ENCODE measurements at regions not wholly inside any gene's neighbourhood (a gene's known extent, or its start where the extent isn't known, plus 50 kb on each side); places are given as distances from the start of the nearest gene placed in this dataset.

DNA sequence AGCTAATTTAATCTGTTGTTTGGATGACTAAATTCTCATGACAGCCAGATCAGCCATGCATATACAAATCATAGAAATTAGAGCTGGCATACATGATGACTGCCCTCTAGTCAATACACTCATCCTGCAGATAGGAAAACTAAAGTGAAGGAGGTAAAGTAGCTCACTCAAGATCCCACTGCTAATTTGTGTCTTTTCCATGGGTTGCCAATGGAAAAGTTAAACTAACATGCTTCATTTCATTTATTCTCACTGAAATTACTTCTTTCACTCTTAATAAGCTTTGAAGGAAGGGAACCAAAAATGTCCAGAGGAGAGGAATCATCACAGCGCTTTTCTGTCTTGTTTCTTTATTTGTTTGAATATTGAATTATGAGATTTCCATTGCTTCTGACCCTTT is 308.2 kb downstream of the GJA1 start:
- no peak overlapping the region for H3K9ac ChIP-seq
- H3K27ac ChIP-seq: no peak overlapping the region
- H3K9me3 ChIP-seq (ENCODE audit: low read depth): no peaks in the 10 kb centered on the region
- H3K27me3 ChIP-seq (replicated peaks; ENCODE audit: insufficient read depth): no peaks in the 10 kb centered on the region
- no peak overlapping the region for H3K4me3 ChIP-seq
- H3K4me1 ChIP-seq (ENCODE audit: insufficient read depth): peaks cover 8% of the 10 kb centered on the region
- H4K20me1 ChIP-seq (ENCODE audit: insufficient read depth): no peaks in the 10 kb centered on the region
- H3K79me2 ChIP-seq (ENCODE audit: insufficient read depth): no peaks in the 10 kb centered on the region
- WGBS, 2 experiments (ENCODE audit: low coverage in 1 of 2, low lambda C conversion rate in 2 of 2, missing lambda C conversion rate in 2 of 2): 73 to 75% methylated on average over 1 of the region's 1 CpG
- no peak overlapping the region for H3K4me2 ChIP-seq (ENCODE audit: unreplicated experiment)
- peaks cover 11% of the 10 kb centered on the region for H3F3A ChIP-seq (ENCODE audit: insufficient read depth)
- no peaks in the 10 kb centered on the region for H3K9me2 ChIP-seq (ENCODE audit: insufficient read depth)
- no peak for DNase-seq
- H3K36me3 ChIP-seq (ENCODE audit: low read depth): no peaks in the 10 kb centered on the region
- H2AFZ ChIP-seq: no peak overlapping the region
- TF ChIP-seq EZH2 (IDR thresholded peaks at IDR 0.05; ENCODE audit: insufficient read depth, poor library complexity, severe bottlenecking) (no peak), EZH2phosphoT487 (IDR thresholded peaks at IDR 0.05; ENCODE audit: insufficient read depth, low read depth) (no peak)
- in situ Hi-C loops (cut with MboI): no loop called here

DNA sequence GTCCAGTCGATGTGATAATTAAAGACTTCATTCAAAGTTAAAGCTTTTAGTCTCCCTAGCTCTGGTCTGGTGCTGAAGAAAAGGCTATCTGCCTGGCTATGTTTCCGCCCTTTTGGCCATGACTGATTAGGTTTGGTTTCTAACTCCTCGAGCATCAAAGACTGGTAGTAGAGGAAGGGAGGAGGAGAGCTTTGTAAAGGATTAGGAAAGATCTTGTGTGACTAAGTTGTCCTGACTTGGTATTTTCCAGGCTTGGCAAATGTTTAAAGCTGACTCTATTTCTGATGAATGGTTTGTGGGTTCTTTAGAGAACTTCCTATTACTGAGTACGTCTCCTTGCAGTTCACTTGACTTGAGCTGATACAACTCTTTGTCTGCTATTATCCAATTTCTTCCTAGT is 312.9 kb downstream of the GJA1 start:
- Histone ChIP-seq H3K79me2 (ENCODE audit: insufficient read depth) (no peaks in the 10 kb centered on the region), H3F3A (ENCODE audit: insufficient read depth) (peaks cover 15% of the 10 kb centered on the region), H3K36me3 (ENCODE audit: low read depth) (no peaks in the 10 kb centered on the region), H3K27ac (peak overlapping the region; percentile 35), H3K27me3 (replicated peaks; ENCODE audit: insufficient read depth) (no peaks in the 10 kb centered on the region), H3K4me1 (ENCODE audit: insufficient read depth) (peaks cover 13% of the 10 kb centered on the region), H4K20me1 (ENCODE audit: insufficient read depth) (no peaks in the 10 kb centered on the region), H3K4me3 (no peak overlapping the region), H3K9ac (no peak overlapping the region), H3K9me3 (ENCODE audit: low read depth) (no peaks in the 10 kb centered on the region), H3K9me2 (ENCODE audit: insufficient read depth) (no peaks in the 10 kb centered on the region), H3K4me2 (ENCODE audit: unreplicated experiment) (peak overlapping the region; percentile 22), H2AFZ (peak overlapping the region; percentile 32; the same call in 1 of the 2 replicates)
- peak; percentile 89 for DNase-seq
- WGBS, 2 experiments (ENCODE audit: low coverage in 1 of 2, low lambda C conversion rate in 2 of 2, missing lambda C conversion rate in 2 of 2): 17 to 18% methylated on average over 4 of the region's 4 CpGs
- TF ChIP-seq EZH2 (IDR thresholded peaks at IDR 0.05; ENCODE audit: insufficient read depth, poor library complexity, severe bottlenecking): no peak
- in situ Hi-C loops (cut with MboI): no loop called here

DNA sequence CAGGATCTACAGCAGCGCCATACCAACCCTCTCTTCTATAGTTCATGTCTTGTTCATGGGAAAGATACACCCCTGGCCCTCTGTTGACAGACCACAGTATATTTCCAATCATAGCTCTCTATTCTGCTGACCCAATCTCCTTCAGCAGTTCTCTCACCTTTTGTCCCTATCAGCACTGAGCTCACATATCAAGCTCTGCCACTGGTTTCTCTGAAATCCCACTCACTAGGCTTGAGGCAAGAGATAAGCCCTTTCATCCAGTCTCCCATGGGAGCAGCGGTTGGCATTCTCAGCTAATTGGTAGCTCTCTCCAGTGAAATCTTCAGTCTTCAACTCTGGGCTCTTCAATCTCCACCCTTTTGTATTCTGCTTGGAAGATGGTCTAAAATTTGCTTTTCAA is 313.4 kb downstream of the GJA1 start:
- Histone ChIP-seq H3K4me1 (ENCODE audit: insufficient read depth) (peaks cover 13% of the 10 kb centered on the region), H3K27ac (peak overlapping the region; percentile 35; the same call in 1 of the 2 replicates), H3K36me3 (ENCODE audit: low read depth) (no peaks in the 10 kb centered on the region), H3K9ac (no peak overlapping the region), H3K4me3 (no peak overlapping the region), H3K4me2 (ENCODE audit: unreplicated experiment) (peak overlapping the region; percentile 22), H3K27me3 (replicated peaks; ENCODE audit: insufficient read depth) (no peaks in the 10 kb centered on the region), H2AFZ (peak overlapping the region; percentile 32; the same call in 1 of the 2 replicates), H3F3A (ENCODE audit: insufficient read depth) (peaks cover 15% of the 10 kb centered on the region), H3K9me3 (ENCODE audit: low read depth) (no peaks in the 10 kb centered on the region), H3K9me2 (ENCODE audit: insufficient read depth) (no peaks in the 10 kb centered on the region), H4K20me1 (ENCODE audit: insufficient read depth) (no peaks in the 10 kb centered on the region), H3K79me2 (ENCODE audit: insufficient read depth) (no peaks in the 10 kb centered on the region)
- TF ChIP-seq EZH2phosphoT487 (IDR thresholded peaks at IDR 0.05; ENCODE audit: insufficient read depth, low read depth): no peak
- TF ChIP-seq EZH2 (IDR thresholded peaks at IDR 0.05; ENCODE audit: insufficient read depth, poor library complexity, severe bottlenecking): no peak
- in situ Hi-C loops (cut with MboI): no loop called here
- DNase-seq: no peak
- 94 to 97% methylated on average over 2 of the region's 2 CpGs for WGBS, 2 experiments (ENCODE audit: low coverage in 1 of 2, low lambda C conversion rate in 2 of 2, missing lambda C conversion rate in 2 of 2)

DNA sequence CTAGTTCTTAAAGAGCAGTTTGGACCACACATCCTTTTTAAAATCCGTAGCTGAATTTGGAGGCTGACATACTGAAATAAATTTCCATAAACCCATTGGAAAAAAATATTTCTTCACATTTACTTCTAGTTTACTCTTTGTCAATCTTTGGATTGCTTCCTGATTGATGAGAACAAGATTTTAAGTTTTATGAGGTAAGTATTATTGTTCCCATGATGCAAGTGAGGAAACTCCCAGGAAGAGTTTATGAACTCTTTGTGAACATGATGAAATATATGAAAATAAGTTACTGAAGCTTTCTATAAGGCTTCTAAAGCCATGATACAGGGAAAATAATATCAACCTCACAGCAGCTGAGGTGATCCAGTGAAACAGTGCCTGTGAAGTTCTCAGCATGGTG is 320.0 kb downstream of the GJA1 start:
- TF ChIP-seq EZH2 (IDR thresholded peaks at IDR 0.05; ENCODE audit: insufficient read depth, poor library complexity, severe bottlenecking) (no peak), EZH2phosphoT487 (IDR thresholded peaks at IDR 0.05; ENCODE audit: insufficient read depth, low read depth) (no peak)
- Histone ChIP-seq H3K9me2 (ENCODE audit: insufficient read depth) (no peaks in the 10 kb centered on the region), H3K9ac (no peak overlapping the region), H4K20me1 (ENCODE audit: insufficient read depth) (no peaks in the 10 kb centered on the region), H2AFZ (no peak overlapping the region), H3K9me3 (ENCODE audit: low read depth) (no peaks in the 10 kb centered on the region), H3K27ac (no peak overlapping the region), H3K79me2 (ENCODE audit: insufficient read depth) (no peaks in the 10 kb centered on the region), H3F3A (ENCODE audit: insufficient read depth) (no peaks in the 10 kb centered on the region), H3K4me1 (ENCODE audit: insufficient read depth) (no peaks in the 10 kb centered on the region), H3K4me3 (no peak overlapping the region), H3K27me3 (replicated peaks; ENCODE audit: insufficient read depth) (no peaks in the 10 kb centered on the region), H3K4me2 (ENCODE audit: unreplicated experiment) (no peak overlapping the region), H3K36me3 (ENCODE audit: low read depth) (no peaks in the 10 kb centered on the region)
- WGBS, 2 experiments (ENCODE audit: low coverage in 1 of 2, low lambda C conversion rate in 2 of 2, missing lambda C conversion rate in 2 of 2): 72 to 78% methylated on average over 1 of the region's 1 CpG
- DNase-seq: no peak
- in situ Hi-C loops (cut with MboI): no loop called here

DNA sequence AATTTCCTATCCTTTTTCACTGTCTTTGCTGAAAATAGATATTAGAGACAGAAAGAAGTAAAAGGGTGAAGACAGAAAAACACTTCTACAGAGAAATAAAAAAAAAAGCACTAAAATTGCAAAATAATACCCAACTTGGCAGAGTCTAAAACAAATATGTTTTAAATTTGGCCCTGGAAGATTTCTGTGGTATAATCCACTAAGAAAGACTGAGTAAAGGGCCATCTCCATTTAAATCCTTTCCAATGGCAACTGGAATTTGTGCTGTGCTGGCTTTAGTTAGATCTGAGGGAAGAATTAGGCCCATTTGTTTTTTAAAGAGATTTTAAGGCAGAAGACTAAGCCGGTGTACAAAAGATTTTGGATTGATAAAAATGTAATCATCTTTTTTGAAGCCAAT is 321.2 kb downstream of the GJA1 start:
- 18 to 19% methylated on average over 1 of the region's 1 CpG for WGBS, 2 experiments (ENCODE audit: low coverage in 1 of 2, low lambda C conversion rate in 2 of 2, missing lambda C conversion rate in 2 of 2)
- H3K4me3 ChIP-seq: no peak overlapping the region
- in situ Hi-C loops (cut with MboI): no loop called here
- H4K20me1 ChIP-seq (ENCODE audit: insufficient read depth): no peaks in the 10 kb centered on the region
- no peaks in the 10 kb centered on the region for H3K9me2 ChIP-seq (ENCODE audit: insufficient read depth)
- no peak overlapping the region for H3K4me2 ChIP-seq (ENCODE audit: unreplicated experiment)
- no peaks in the 10 kb centered on the region for H3F3A ChIP-seq (ENCODE audit: insufficient read depth)
- no peak for DNase-seq
- no peak overlapping the region for H2AFZ ChIP-seq
- no peak for TF ChIP-seq EZH2phosphoT487 (IDR thresholded peaks at IDR 0.05; ENCODE audit: insufficient read depth, low read depth)
- no peak for TF ChIP-seq EZH2 (IDR thresholded peaks at IDR 0.05; ENCODE audit: insufficient read depth, poor library complexity, severe bottlenecking)
- H3K9ac ChIP-seq: no peak overlapping the region
- H3K4me1 ChIP-seq (ENCODE audit: insufficient read depth): no peaks in the 10 kb centered on the region
- no peaks in the 10 kb centered on the region for H3K27me3 ChIP-seq (replicated peaks; ENCODE audit: insufficient read depth)
- H3K79me2 ChIP-seq (ENCODE audit: insufficient read depth): no peaks in the 10 kb centered on the region
- no peaks in the 10 kb centered on the region for H3K36me3 ChIP-seq (ENCODE audit: low read depth)
- no peak overlapping the region for H3K27ac ChIP-seq
- no peaks in the 10 kb centered on the region for H3K9me3 ChIP-seq (ENCODE audit: low read depth)
